Transverse colon (tissue), 4 donors: ENCODE measurements at regions not wholly inside any gene's neighbourhood (a gene's known extent, or its start where the extent isn't known, plus 50 kb on each side); places are given as distances from the start of the nearest gene placed in this dataset.
A peak's percentile ranks its signal among the peaks of the same experiment; 100 is the strongest.

ENCODE experiments used
- DNase-seq: peaks from one replicate; pipeline ENCODE4 v3.0.0-alpha.2; 2019
- H3K27ac ChIP-seq, 4 donors: fragments of 200-600 bp; sonication (generic); 2 replicates each; pipeline ENCODE4 v1.5.1; 2016 to 2018; ENCODE audit warnings: inconsistent platforms in 4 of 4
- H3K27me3 ChIP-seq: fragments of 200-600 bp; sonication (generic); 2 replicates; pipeline ENCODE4 v1.5.1; 2017; ENCODE audit warnings: inconsistent platforms
- H3K36me3 ChIP-seq, 4 donors: fragments of 200-600 bp; sonication (generic); 2 replicates each; pipeline ENCODE4 v1.5.1; 2017 to 2019; ENCODE audit warnings: inconsistent platforms in 4 of 4
- H3K4me1 ChIP-seq, 4 donors: fragments of 200-600 bp; sonication (generic); 2 replicates each; pipeline ENCODE4 v1.5.1; 2017 to 2020; ENCODE audit warnings: inconsistent platforms in 4 of 4
- H3K4me3 ChIP-seq, 4 donors: fragments of 200-600 bp; sonication (generic); 1 replicate in 1 of 4; 2 replicates in 3 of 4; pipeline versions ENCODE4 v1.5.1 to v1.6.1; 2017 to 2019; ENCODE audit warnings: inconsistent platforms in 4 of 4
- H3K9me3 ChIP-seq, 2 donors: fragments of 200-600 bp; sonication (generic); 2 replicates each; pipeline ENCODE4 v1.5.1; 2017 to 2019; ENCODE audit warnings: inconsistent platforms in 2 of 2
- EP300 ChIP-seq: sonication (generic); formaldehyde crosslinking; IDR thresholded peaks from one replicate; pipeline ENCODE4 v1.6.1; 2017; ENCODE audit warnings: antibody characterized with exemption, low read depth
- POLR2A ChIP-seq: fragments of 450-650 bp; IDR thresholded peaks from one replicate; pipeline ENCODE4 v1.6.1; 2016; ENCODE audit warnings: antibody characterized with exemption, mild to moderate bottlenecking, moderate library complexity
- POLR2AphosphoS5 ChIP-seq, 3 donors: sonication (generic); formaldehyde crosslinking; IDR thresholded peaks; one replicate each; pipeline ENCODE4 v1.6.1; 2016; ENCODE audit warnings: antibody characterized with exemption in 3 of 3
- WGBS, 2 donors: methylation state at CpG; one replicate each; pipeline ENCODE4 v1.1.5; 2018; ENCODE audit warnings: low coverage in 1 of 2; 5-methylcytosine and 5-hydroxymethylcytosine counted together
- in situ Hi-C, 4 donors: fragments of 200-750 bp; cut with MboI; loops; one replicate each; pipeline versions ENCODE4 v1.15.0 to v1.15.1; 2017; ENCODE audit warnings: low sequenced_read_pairs in 3 of 4, low pct_ligation_motif_present in 1 of 4, low pct_unique_long_range_greater_than_20kb in 1 of 4
- intact Hi-C: fragments of 100-400 bp; cut with DNase I; formaldehyde crosslinking; loops from one replicate; pipeline ENCODE4 v1.15.1; 2023; ENCODE audit warnings: low total_unique reads
- TF ChIP-seq, protein P1 (sequence below), 5 experiments: fragments of 200-600 bp in 3 of 5; fragments of 450-650 bp in 2 of 5; sonication (generic) in 3 of 5; IDR thresholded peaks; 1 replicate in 2 of 5; 2 replicates in 3 of 5; pipeline ENCODE4 v1.5.1; 2016 to 2017; ENCODE audit warnings: antibody characterized with exemption in 5 of 5, inconsistent platforms in 3 of 5, mild to moderate bottlenecking in 2 of 5, moderate library complexity in 1 of 5

DNA sequence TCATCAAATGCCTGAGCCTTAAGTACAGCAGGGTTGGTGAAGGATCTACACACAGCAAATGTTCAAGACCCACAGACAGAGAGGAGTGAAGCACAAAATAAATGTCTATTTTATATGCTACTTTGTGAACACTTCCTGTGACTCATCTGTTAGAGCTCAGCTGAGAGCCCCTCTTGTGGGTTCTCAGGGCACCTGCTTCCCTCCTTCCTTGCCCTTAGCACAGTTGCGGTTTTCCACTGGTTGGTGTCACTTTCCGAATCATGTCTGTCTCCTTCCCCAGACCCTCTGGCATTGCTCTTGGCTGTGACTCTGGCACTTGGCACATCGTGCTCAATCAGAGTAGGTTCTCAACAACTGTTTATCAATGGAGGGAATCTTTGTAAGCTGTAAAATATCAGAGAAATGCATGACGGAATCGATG lies 128.5 kb upstream of the STC2 start:
- Histone ChIP-seq H3K36me3 (no peaks in the 10 kb centered on the region), H3K27ac (no peak overlapping the region), H3K4me1 (no peaks in the 10 kb centered on the region), H3K9me3 (no peaks in the 10 kb centered on the region), H3K27me3 (no peaks in the 10 kb centered on the region), H3K4me3 (no peak overlapping the region)
- WGBS, 2 donors, result 65 to 93% methylated on average over 3 to 5 of the region's 5 CpGs
- TF ChIP-seq POLR2A (no peak), POLR2AphosphoS5 (IDR thresholded peaks at IDR 0.05) (no peak), EP300 (no peak)
- TF ChIP-seq, protein P1, sequence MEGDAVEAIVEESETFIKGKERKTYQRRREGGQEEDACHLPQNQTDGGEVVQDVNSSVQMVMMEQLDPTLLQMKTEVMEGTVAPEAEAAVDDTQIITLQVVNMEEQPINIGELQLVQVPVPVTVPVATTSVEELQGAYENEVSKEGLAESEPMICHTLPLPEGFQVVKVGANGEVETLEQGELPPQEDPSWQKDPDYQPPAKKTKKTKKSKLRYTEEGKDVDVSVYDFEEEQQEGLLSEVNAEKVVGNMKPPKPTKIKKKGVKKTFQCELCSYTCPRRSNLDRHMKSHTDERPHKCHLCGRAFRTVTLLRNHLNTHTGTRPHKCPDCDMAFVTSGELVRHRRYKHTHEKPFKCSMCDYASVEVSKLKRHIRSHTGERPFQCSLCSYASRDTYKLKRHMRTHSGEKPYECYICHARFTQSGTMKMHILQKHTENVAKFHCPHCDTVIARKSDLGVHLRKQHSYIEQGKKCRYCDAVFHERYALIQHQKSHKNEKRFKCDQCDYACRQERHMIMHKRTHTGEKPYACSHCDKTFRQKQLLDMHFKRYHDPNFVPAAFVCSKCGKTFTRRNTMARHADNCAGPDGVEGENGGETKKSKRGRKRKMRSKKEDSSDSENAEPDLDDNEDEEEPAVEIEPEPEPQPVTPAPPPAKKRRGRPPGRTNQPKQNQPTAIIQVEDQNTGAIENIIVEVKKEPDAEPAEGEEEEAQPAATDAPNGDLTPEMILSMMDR (IDR thresholded peaks at IDR 0.05), result no peak
- intact Hi-C loops, result no loop called here
- in situ Hi-C loops, result no loop called here
- DNase-seq, result no peak

DNA sequence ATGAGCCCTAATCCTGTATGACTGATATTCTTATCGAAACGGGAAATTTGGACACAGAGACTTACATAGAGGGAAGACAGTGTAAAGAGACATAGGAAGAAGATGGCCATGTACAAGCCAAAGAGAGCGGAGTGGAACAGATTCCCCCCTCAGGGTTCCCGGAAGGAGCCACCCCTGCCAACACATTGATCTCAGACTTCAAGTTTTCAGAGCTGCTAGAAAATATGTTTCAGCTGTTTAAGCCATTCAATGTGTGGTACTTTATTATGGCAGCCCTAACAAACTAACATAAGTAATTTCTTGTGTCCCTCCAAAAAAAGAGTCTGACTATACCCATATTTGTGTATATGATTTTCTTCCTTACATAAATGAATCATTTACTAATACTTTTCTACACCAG lies 128.0 kb upstream of the STC2 start:
- 73 to 89% methylated on average over 4 of the region's 4 CpGs for WGBS, 2 donors
- no peak overlapping the region for H3K4me3 ChIP-seq
- in situ Hi-C loops, result no loop called here
- H3K9me3 ChIP-seq, result no peaks in the 10 kb centered on the region
- intact Hi-C loops, result no loop called here
- no peaks in the 10 kb centered on the region for H3K4me1 ChIP-seq
- TF ChIP-seq POLR2AphosphoS5 (IDR thresholded peaks at IDR 0.05) (no peak), POLR2A (no peak), EP300 (no peak)
- TF ChIP-seq, protein P1 (IDR thresholded peaks at IDR 0.05), result no peak
- no peaks in the 10 kb centered on the region for H3K36me3 ChIP-seq
- H3K27ac ChIP-seq, result no peak overlapping the region
- H3K27me3 ChIP-seq, result no peaks in the 10 kb centered on the region
- no peak for DNase-seq

DNA sequence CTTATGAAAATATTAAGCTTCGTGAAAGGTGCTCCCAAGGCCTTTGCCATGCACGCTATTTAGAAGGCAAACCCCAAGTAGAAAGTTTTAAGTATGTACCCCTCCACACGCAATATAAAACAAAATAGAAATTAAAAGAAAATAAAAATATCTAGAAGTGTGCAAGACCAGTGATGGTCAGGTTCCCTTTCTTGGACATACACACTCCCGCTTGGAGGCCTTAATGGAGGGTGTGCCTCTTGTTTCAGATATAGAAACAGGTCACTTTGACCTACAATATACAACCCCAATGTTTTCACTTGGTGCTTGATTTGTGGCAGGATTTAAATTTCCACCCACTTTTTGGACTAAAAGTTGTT lies 127.4 kb upstream of the STC2 start:
- in situ Hi-C loops, result no loop called here
- Histone ChIP-seq H3K36me3 (no peaks in the 10 kb centered on the region), H3K27ac (peak overlapping the region in 1 of 4 donors; percentile 18), H3K4me1 (no peaks in the 10 kb centered on the region), H3K27me3 (no peaks in the 10 kb centered on the region), H3K4me3 (no peak overlapping the region), H3K9me3 (no peaks in the 10 kb centered on the region)
- TF ChIP-seq, protein P1 (IDR thresholded peaks at IDR 0.05), result no peak
- TF ChIP-seq EP300, result no peak
- TF ChIP-seq POLR2A, result no peak
- no peak for TF ChIP-seq POLR2AphosphoS5 (IDR thresholded peaks at IDR 0.05)
- intact Hi-C loops, result no loop called here
- 88 to 90% methylated on average over 4 of the region's 4 CpGs for WGBS, 2 donors
- no peak for DNase-seq

- peak overlapping the region in 3 of 4 donors; percentile 13 to 41 (median 31) for H3K27ac ChIP-seq
Observed at GRCh38 chr5:173454736-173455598, 126.8 kb upstream of the STC2 start.

More at GRCh38 chr5:173454736-173455598, 126.8 kb upstream of the STC2 start:
- no peaks in the 10 kb centered on the region for H3K27me3 ChIP-seq
- H3K9me3 ChIP-seq, result no peaks in the 10 kb centered on the region
- no peak overlapping the region for H3K4me3 ChIP-seq
- no peak for TF ChIP-seq POLR2A
- TF ChIP-seq POLR2AphosphoS5 (IDR thresholded peaks at IDR 0.05), result no peak
- TF ChIP-seq EP300, result no peak
- TF ChIP-seq, protein P1 (IDR thresholded peaks at IDR 0.05), result no peak
- DNase-seq, result peak; percentile 12
- in situ Hi-C loops (no loop called here), intact Hi-C loops (no loop called here)
- no peaks in the 10 kb centered on the region for H3K4me1 ChIP-seq
- WGBS, 2 donors, result 74 to 75% methylated on average over 6 to 10 of the region's 10 CpGs
- no peaks in the 10 kb centered on the region for H3K36me3 ChIP-seq
